ENCODE measurements at regions not wholly inside any gene's neighbourhood (a gene's known extent, or its start where the extent isn't known, plus 50 kb on each side); places are given as distances from the start of the nearest gene placed in this dataset.
A peak's percentile ranks its signal among the peaks of the same experiment; 100 is the strongest.
"Not testable (repeated sequence)": the region's sequence is repeated elsewhere in the genome, so short reads cannot be mapped to it uniquely, and the experiment has no call there.

GRCh38 chr3:177340243-177340830 lies 143.1 kb upstream of the TBL1XR1 start:
- DNase-seq: no peak

DNA sequence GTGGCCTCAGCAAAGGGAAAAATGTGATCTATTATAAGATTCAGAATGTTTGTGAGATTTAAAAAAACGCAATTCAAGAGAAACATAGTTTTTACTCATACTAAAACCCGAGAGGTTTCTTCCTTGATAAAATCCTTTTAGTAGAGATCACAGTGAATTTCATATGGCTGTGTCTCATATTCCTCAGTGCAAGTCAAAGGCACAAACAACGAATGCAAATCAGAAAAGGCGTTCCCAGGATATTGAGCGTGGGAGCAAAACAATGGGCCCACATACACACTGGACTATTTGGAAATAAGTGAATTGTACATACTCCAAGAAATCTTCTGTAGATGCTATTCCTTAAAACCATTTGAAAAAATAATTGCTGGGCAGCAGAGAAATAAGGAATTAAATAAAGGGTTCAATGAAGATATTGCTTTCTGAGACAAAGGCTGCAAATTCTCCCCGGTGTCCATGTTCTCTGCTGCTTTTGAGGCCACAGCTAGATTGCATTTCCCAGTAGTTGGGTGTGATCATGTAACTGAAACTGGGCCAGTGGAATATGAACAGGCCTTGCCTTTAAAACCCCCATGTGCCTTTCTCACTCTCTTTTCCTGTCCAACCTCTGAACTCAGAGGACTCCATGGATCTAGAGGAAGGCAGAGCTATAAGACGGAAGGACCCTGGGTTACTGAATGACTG lies 144.6 kb upstream of the TBL1XR1 start:
- no peak for DNase-seq

DNA sequence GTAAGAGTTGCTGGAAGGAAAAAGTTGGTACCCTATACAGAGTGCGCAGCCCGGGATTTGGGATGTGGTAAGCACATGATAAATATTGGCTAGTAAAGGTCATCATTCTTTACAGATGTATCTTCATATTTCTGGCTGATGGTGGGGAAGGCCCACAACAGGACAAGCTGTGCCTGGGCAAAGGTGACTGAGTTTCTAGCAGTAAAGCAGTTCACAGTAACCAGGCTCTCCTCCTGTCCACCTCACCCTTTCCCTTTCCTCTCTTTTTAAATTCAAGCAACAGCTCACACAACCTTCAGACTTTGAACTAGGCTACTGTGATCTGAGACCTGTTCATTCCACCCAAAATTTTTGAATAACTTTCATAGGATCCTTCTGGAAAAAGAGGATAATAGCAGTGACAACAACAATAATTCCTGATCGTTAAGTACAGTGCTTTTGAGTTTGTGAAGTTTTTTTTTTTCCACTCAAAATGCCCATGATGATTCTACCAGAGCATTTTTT lies 145.9 kb upstream of the TBL1XR1 start:
- DNase-seq: no peak

GRCh38 chr3:177345049-177345972 lies 148.0 kb upstream of the TBL1XR1 start:
- DNase-seq: peak; percentile 62

DNA sequence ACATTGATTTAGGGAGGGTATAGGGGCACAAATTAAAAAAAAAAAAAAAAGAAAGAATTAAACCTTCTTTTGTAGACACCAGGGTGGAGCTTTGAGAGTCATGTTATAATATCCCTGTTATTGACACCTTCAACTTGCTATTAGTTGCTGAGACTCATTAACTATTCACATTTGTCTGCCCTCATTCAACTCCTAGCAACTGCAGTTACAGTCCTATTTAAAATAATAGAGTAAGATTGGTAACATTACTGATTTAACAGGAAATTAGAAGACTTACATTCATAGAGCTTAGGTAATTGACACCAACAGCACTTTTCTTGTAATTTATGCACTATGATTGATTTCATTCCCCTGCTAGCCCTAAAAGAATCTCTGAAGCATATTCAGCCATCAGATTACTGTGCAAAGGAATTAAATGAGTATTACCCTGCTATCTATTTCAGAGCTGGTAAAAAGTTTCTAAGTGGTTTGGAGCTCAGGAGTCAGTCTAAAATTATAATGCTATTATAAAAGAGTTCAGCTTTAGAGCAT lies 148.8 kb upstream of the TBL1XR1 start:
- DNase-seq: no peak

GRCh38 chr3:177346878-177347277 lies 149.6 kb upstream of the TBL1XR1 start:
- no peak for DNase-seq

DNA sequence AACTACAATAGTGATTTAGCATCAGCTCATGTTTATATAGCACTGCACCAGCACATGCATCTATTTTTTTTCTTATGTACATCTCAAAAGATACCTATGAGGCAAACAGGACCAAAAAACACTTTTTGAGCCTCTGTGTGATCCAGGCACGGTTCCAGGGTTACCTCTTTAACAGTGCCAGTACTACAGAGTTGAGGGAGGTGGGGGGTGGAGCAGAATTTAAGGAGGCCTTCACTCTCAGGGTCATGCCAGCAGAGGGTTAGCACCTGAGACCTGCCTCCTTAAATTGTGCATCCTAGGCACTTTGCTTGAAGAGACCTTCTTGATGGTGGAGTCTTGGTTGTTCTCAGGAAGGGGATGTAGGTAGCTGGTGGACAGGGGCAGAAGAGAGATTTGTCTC lies 150.3 kb upstream of the TBL1XR1 start:
- no peak for DNase-seq

- DNase-seq: no peak
These were observed 151.7 kb upstream of the TBL1XR1 start for GRCh38 chr3:177348974-177349373.

DNA sequence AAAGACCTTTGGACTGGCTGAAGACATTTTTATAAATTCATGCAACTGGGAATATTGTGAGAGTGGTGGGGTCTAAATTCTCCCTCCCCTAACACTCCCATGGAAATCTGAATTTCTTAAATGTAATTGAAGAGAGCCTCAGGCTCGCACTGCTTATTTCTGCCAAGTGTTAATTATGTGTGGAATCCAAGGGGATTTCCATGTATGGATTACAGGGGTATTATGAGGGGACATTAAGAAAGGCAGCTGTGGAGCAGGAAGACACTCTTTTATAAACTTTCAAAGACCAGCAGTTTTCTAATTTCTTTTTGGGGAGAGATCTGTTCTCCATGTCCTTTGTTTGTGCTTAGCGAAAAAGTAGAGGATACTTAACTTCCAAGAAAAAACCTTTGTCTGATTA lies 152.1 kb upstream of the TBL1XR1 start:
- DNase-seq: no peak

- no peak for DNase-seq
These were observed 152.8 kb upstream of the TBL1XR1 start for GRCh38 chr3:177350121-177350520.

- no peak for DNase-seq
These were observed 153.9 kb upstream of the TBL1XR1 start for GRCh38 chr3:177351206-177351605.

GRCh38 chr3:177351757-177352158 lies 154.5 kb upstream of the TBL1XR1 start:
- peak; percentile 26 for DNase-seq

DNA sequence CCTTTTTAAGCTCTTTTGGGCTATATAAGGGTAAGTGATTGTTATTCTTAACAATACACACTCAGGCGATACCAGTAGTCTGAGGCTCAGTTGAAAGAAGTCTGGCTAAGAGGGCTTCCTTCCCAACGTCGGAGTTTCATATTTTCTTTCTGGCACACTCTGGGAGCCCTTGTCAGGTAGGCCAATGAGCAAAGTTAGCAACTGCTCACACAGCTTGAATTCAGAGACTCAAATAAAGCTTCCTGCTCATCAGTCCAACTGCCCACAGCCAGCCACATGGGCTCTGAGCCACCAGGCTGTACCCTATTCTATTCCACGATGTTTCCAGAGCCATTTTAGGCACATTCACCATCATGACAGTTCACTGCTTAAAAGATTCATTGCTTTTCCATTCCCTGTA lies 155.1 kb upstream of the TBL1XR1 start:
- no peak for DNase-seq

DNA sequence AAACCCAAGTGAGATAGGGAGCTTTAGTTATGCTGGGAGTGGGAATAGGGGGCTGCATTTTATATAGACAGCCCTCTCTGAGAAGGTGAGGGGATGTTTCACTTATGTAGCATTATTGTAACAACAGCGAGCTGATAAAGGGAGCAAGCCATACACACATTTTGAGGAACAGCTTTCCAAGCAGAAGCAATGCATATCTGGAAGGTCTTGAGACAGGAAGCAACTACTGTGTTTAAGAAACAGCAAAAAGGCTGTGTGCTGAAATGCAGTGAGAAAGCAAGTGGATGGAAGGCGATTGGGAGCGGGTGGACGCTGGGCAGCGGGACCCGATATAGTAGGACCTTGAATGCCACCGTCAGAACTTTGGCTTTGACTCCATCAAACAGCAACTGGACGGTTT lies 155.9 kb upstream of the TBL1XR1 start:
- no peak for DNase-seq

DNA sequence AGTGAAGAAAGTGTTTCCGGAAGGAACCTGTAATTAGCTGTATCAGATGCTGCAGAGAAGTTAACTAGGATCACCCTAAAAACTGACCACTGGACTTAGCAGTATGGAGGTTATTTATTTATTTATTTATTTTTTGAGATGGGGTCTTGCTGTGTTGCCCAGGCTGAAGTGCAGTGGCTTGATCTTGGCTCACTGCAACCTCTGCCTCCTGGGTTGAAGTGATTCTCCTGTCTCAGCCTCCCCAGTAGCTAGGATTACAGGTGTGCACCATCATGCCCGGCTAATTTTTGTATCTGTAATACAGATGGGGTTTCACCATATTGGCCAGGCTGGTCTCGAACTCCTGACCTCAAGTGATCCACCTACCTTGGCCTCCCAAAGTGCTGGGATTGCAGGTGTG lies 156.6 kb upstream of the TBL1XR1 start:
- DNase-seq: not testable (repeated sequence)

- no peak for DNase-seq
These were observed 157.2 kb upstream of the TBL1XR1 start for GRCh38 chr3:177354466-177354865.

DNA sequence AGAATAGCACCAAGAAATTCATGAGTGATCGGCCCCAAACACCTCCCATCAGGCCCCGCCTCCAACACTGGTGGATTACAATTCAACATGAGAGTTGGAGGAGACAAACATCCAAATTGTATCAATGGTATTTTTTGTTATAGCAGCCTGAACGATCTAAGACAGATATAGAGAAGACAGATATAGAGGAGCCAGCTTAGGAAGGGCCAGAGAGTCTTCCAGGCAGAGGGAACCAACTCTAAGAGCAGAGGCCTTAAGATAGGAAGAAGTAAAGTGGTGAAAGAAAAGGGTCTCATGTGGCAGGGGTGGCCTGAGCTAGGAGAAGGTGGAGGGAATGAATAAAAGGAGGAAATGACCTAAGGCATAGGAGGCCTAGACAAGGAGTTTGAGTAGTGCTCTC lies 158.8 kb upstream of the TBL1XR1 start:
- no peak for DNase-seq

DNA sequence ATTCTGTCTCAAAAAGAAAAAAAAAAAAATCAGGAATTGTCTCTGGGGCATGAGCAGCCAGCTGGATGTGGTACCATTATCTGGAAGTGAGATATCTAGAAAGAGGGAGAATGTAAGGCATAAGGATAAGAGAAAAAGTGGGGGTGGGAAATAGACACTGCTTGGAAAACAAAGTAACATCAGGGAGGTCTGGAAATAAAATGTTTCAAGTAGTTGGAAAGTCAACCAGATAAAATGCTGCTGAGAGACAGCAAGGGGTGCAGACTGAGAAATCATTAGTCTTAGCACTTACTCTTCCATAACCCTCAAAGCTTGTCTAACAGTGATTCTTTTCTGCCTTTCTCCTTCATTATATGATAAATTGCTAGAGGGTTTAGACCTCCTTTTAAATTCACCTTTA lies 159.7 kb upstream of the TBL1XR1 start:
- no peak for DNase-seq

DNA sequence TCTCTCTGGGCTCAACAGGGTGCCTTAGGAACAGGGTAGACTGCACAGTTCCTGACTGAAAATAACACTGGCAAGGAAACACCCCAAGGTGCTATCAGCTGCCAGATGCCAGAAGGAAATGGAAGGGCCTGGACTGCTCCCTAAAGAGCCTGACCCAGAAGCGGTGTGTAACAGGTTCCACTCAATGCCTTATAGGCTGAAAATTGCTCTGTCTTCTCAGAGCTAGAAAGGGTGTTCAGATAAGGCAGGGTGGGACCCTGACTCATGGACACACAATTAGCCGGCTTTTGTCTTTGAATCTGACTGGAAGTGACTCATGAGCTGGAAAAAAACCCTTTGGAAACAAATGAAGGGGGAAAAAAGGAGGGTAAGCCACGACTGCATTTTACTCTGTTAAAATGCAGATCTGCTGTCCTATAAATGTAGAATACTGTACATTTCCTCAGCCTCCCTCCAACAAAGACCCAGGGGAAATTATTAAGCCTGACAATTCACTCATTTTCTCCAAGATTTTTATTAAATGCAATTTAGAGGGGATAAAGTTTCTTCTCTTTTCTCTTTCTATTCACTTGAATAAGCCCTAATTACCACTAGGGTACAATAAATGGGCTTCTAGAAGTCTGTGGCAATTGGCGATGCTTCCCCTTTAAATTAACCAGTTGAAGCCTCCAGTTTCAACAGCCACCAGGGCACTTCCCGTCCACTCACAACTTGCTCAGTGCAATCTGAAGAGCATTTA lies 160.2 kb upstream of the TBL1XR1 start:
- no peak for DNase-seq

DNA sequence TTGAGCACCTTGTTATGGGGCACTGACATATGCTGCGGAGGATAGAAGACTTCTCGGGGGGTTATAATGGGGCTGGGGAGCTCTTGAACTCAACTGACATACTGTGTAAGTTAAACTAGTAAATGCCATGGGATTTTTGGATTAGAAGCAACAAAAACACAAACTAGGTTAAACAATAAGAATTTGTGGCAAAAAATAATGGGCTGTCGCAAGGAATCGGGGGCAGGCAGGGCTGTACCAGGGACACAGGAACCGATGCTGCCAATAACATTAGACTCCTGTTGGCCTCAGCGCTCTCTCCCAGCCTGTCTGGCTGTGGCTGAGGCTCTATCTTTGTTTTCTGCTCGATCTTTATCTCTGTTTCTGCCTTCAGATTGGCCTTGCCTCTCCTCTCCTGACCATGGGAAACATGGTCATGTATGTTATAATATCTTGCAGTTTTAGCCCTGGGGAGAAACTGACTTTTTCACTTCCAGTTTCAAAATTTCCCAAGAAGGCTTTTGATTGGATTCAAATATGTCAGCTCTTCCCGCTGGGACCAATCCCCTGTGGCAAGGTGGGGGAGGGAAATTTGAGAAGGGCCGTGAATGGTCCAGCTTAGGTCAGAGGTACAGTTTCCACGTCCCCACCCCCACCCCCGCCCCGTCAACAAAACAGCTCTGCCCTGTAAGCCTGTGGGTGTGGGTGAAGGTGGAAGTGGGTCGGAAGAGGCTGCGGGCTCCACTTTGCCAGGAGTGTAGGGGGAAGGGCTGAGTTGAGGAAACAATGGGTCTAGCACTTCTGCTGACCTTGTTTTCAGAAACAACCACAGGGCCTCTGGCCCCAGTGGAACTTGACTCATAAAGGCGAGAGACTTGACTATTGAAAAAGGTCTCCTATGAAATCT lies 161.1 kb upstream of the TBL1XR1 start:
- peak; percentile 20 for DNase-seq

GRCh38 chr3:177358977-177359592 lies 161.8 kb upstream of the TBL1XR1 start:
- DNase-seq: peak; percentile 39
